Prostate gland (tissue), 2 donors: ENCODE measurements at regions not wholly inside any gene's neighbourhood (a gene's known extent, or its start where the extent isn't known, plus 50 kb on each side); places are given as distances from the start of the nearest gene placed in this dataset.

Experiments
- DNase-seq: peaks from one replicate; pipeline ENCODE4 v3.0.0-alpha.2; 2019; ENCODE audit warnings: low spot score
- H3K27ac ChIP-seq, 2 donors: fragments of 200-600 bp; sonication (generic); 2 replicates each; pipeline ENCODE4 v1.5.1; 2017 to 2019
- H3K27me3 ChIP-seq: fragments of 200-600 bp; sonication (generic); replicated peaks from 2 replicates; pipeline ENCODE4 v1.5.1; 2019; ENCODE audit not compliant: insufficient read depth
- H3K36me3 ChIP-seq, 2 donors: fragments of 200-600 bp; sonication (generic); 1 replicate in 1 of 2; 2 replicates in 1 of 2; pipeline versions ENCODE4 v1.5.1 to v1.8.1; 2017 to 2019
- H3K4me1 ChIP-seq: fragments of 200-600 bp; sonication (generic); replicated peaks from 2 replicates; pipeline ENCODE4 v1.5.1; 2019
- H3K4me3 ChIP-seq, 2 donors: fragments of 200-600 bp; sonication (generic); 2 replicates each; pipeline ENCODE4 v1.5.1; 2017 to 2019
- H3K9me3 ChIP-seq: fragments of 200-600 bp; sonication (generic); 2 replicates; pipeline ENCODE4 v1.5.1; 2017
- CTCF ChIP-seq, 4 experiments: fragments of 200-600 bp in 2 of 4; fragments of 450-650 bp in 2 of 4; sonication (generic) in 2 of 4; IDR thresholded peaks; 1 replicate in 3 of 4; 2 replicates in 1 of 4; pipeline ENCODE4 v1.5.1; 2016 to 2019; ENCODE audit warnings: antibody characterized with exemption in 4 of 4, mild to moderate bottlenecking in 2 of 4, moderate library complexity in 2 of 4
- POLR2A ChIP-seq: fragments of 450-650 bp; IDR thresholded peaks from one replicate; pipeline ENCODE4 v1.6.1; 2016; ENCODE audit warnings: antibody characterized with exemption, mild to moderate bottlenecking
- POLR2AphosphoS5 ChIP-seq: sonication (generic); formaldehyde crosslinking; IDR thresholded peaks from one replicate; pipeline ENCODE4 v1.6.1; 2017; ENCODE audit warnings: antibody characterized with exemption
- WGBS: methylation state at CpG from one replicate; pipeline ENCODE4 v1.1.5; 2018; 5-methylcytosine and 5-hydroxymethylcytosine counted together
- intact Hi-C: fragments of 100-400 bp; cut with DNase I; formaldehyde crosslinking; loops from one replicate; pipeline ENCODE4 v1.14.2; 2022

- Histone ChIP-seq H3K27me3 (no peaks in the 10 kb centered on the region), H3K27ac (no peak overlapping the region), H3K9me3 (no peaks in the 10 kb centered on the region), H3K4me1 (peaks cover 3% of the 10 kb centered on the region), H3K36me3 (no peaks in the 10 kb centered on the region), H3K4me3 (no peak overlapping the region)
- intact Hi-C loops: loop anchor here (1.0 to 10.0 kb wide), 3 partner anchors 79 to 947 kb away; no protein-coding TSS in a partner anchor
- TF ChIP-seq POLR2A (no peak), POLR2AphosphoS5 (peak; percentile 35), CTCF (IDR thresholded peaks at IDR 0.05) (peak in 3 of 4 experiments; percentile 72 to 84 (median 79))
- 22% methylated on average over 4 of the region's 4 CpGs for WGBS
- DNase-seq: peak; percentile 69
Observed at GRCh38 chr3:71875461-71875947, 90.6 kb upstream of the PROK2 start.

- 78% methylated on average over 4 of the region's 4 CpGs for WGBS
- Histone ChIP-seq H3K27me3 (no peaks in the 10 kb centered on the region), H3K4me3 (no peak overlapping the region), H3K9me3 (no peaks in the 10 kb centered on the region), H3K4me1 (peaks cover 3% of the 10 kb centered on the region), H3K36me3 (no peaks in the 10 kb centered on the region), H3K27ac (no peak overlapping the region)
- TF ChIP-seq CTCF (IDR thresholded peaks at IDR 0.05) (no peak), POLR2AphosphoS5 (no peak), POLR2A (no peak)
- intact Hi-C loops: loop anchor here (1.0 to 10.0 kb wide), 3 partner anchors 80 to 948 kb away; no protein-coding TSS in a partner anchor
- no peak for DNase-seq
Observed at GRCh38 chr3:71874618-71875017, 89.7 kb upstream of the PROK2 start.

- no peak overlapping the region for H3K27ac ChIP-seq
- DNase-seq: no peak
- intact Hi-C loops: loop anchor here (10.0 kb wide), 2 partner anchors 82 to 392 kb away; no protein-coding TSS in a partner anchor
Observed at GRCh38 chr3:71873093-71873611, 88.2 kb upstream of the PROK2 start.

GRCh38 chr3:71872256-71872655, 87.3 kb upstream of the PROK2 start:
- no peak overlapping the region for H3K4me3 ChIP-seq
- no peaks in the 10 kb centered on the region for H3K27me3 ChIP-seq
- H3K27ac ChIP-seq: no peak overlapping the region
- intact Hi-C loops: loop anchor here (10.0 kb wide), 2 partner anchors 83 to 393 kb away; no protein-coding TSS in a partner anchor
- no peaks in the 10 kb centered on the region for H3K36me3 ChIP-seq
- TF ChIP-seq CTCF (IDR thresholded peaks at IDR 0.05) (no peak), POLR2A (no peak), POLR2AphosphoS5 (no peak)
- WGBS: 6% methylated on average over 2 of the region's 2 CpGs
- peaks cover 3% of the 10 kb centered on the region for H3K4me1 ChIP-seq
- no peaks in the 10 kb centered on the region for H3K9me3 ChIP-seq
- no peak for DNase-seq

More at GRCh38 chr3:71873093-71873611, 88.2 kb upstream of the PROK2 start:
- H3K36me3 ChIP-seq: no peaks in the 10 kb centered on the region
- TF ChIP-seq CTCF (IDR thresholded peaks at IDR 0.05) (no peak), POLR2A (no peak)
- H3K4me3 ChIP-seq: no peak overlapping the region
- peaks cover 3% of the 10 kb centered on the region for H3K4me1 ChIP-seq
- no peaks in the 10 kb centered on the region for H3K9me3 ChIP-seq
- WGBS: 74% methylated on average over 10 of the region's 10 CpGs
- no peaks in the 10 kb centered on the region for H3K27me3 ChIP-seq

- TF ChIP-seq POLR2A (no peak), POLR2AphosphoS5 (no peak), CTCF (IDR thresholded peaks at IDR 0.05) (no peak)
- WGBS: 82% methylated on average over 7 of the region's 7 CpGs
- no peaks in the 10 kb centered on the region for H3K36me3 ChIP-seq
- H3K4me1 ChIP-seq: peaks cover 3% of the 10 kb centered on the region
- no peaks in the 10 kb centered on the region for H3K9me3 ChIP-seq
- H3K27ac ChIP-seq: no peak overlapping the region
- no peaks in the 10 kb centered on the region for H3K27me3 ChIP-seq
- intact Hi-C loops: loop anchor here (10.0 kb wide), 2 partner anchors 84 to 394 kb away; no protein-coding TSS in a partner anchor
- no peak for DNase-seq
- no peak overlapping the region for H3K4me3 ChIP-seq
Observed at GRCh38 chr3:71870966-71871512, 86.1 kb upstream of the PROK2 start.
